Neural cell (in vitro differentiated cells): ENCODE measurements at regions not wholly inside any gene's neighbourhood (a gene's known extent, or its start where the extent isn't known, plus 50 kb on each side); places are given as distances from the start of the nearest gene placed in this dataset.

Experiments used
- H2AFZ ChIP-seq: fragments of 200-600, 300-800 bp; sonication (generic), shearing (Covaris generic); 2 replicates; pipeline ENCODE4 v1.6.0; 2014; ENCODE audit warnings: low read depth, mild to moderate bottlenecking, antibody characterized with exemption, low read length, moderate library complexity
- H3F3A ChIP-seq: fragments of 200-600 bp; shearing (Covaris generic); 2 replicates; pipeline ENCODE4 v1.6.1; 2016; ENCODE audit warnings: mild to moderate bottlenecking, moderate library complexity, mixed read lengths, antibody characterized with exemption, low read length; ENCODE audit not compliant: insufficient read depth, poor library complexity, severe bottlenecking
- H3K27ac ChIP-seq: fragments of 200-600, 300-800 bp; sonication (generic), shearing (Covaris generic); 2 replicates; pipeline ENCODE4 v1.5.1; 2014; ENCODE audit warnings: mild to moderate bottlenecking, low read length, moderate library complexity
- H3K27me3 ChIP-seq: fragments of 300-800, 200-600 bp; sonication (generic), shearing (Covaris generic); 2 replicates; pipeline ENCODE4 v1.6.0; 2014; ENCODE audit warnings: mild to moderate bottlenecking, low read depth, low read length, moderate library complexity; ENCODE audit not compliant: insufficient read depth
- H3K36me3 ChIP-seq: fragments of 300-800, 200-600 bp; sonication (generic), shearing (Covaris generic); 2 replicates; pipeline ENCODE4 v1.5.1; 2014; ENCODE audit warnings: mild to moderate bottlenecking, antibody characterized with exemption, low read length, moderate library complexity; ENCODE audit not compliant: insufficient read depth
- H3K4me2 ChIP-seq: fragments of 300-800, 200-600 bp; sonication (generic), shearing (Covaris generic); 2 replicates; pipeline ENCODE4 v1.6.0; 2014; ENCODE audit warnings: mild to moderate bottlenecking, low read length
- H3K4me3 ChIP-seq: fragments of 300-800, 200-600 bp; sonication (generic), shearing (Covaris generic); 2 replicates; pipeline ENCODE4 v1.5.1; 2014; ENCODE audit warnings: mild to moderate bottlenecking, low read length, moderate library complexity
- H3K79me2 ChIP-seq: fragments of 200-600 bp; shearing (Covaris generic); replicated peaks from 2 replicates; pipeline ENCODE4 v1.6.0; 2014; ENCODE audit warnings: mild to moderate bottlenecking, low read length, moderate library complexity; ENCODE audit not compliant: insufficient read depth
- H3K9ac ChIP-seq: fragments of 300-800, 200-600 bp; sonication (generic), shearing (Covaris generic); 2 replicates; pipeline ENCODE4 v1.6.1; 2016; ENCODE audit warnings: mild to moderate bottlenecking, low read length, mixed read lengths
- H3K9me2 ChIP-seq: fragments of 200-600 bp; shearing (Covaris generic); 2 replicates; pipeline ENCODE4 v1.6.1; 2016; ENCODE audit warnings: mild to moderate bottlenecking, low read length, mixed read lengths; ENCODE audit not compliant: insufficient read depth
- H3K9me3 ChIP-seq: fragments of 200-600, 300-800 bp; sonication (generic), shearing (Covaris generic); 2 replicates; pipeline ENCODE4 v1.6.1; 2016; ENCODE audit warnings: mild to moderate bottlenecking, mixed run types, low read length, moderate library complexity, mixed read lengths
- H4K20me1 ChIP-seq: fragments of 200-600 bp; shearing (Covaris generic); 2 replicates; pipeline ENCODE4 v1.6.1; 2016; ENCODE audit warnings: mild to moderate bottlenecking, mixed run types; ENCODE audit not compliant: insufficient read depth
- EP300 ChIP-seq: fragments of 450-650 bp; conservative IDR thresholded peaks from 2 replicates; pipeline ENCODE4 v1.6.1; 2014; ENCODE audit warnings: antibody characterized with exemption, mild to moderate bottlenecking, moderate library complexity; ENCODE audit not compliant: poor library complexity, severe bottlenecking
- EZH2 ChIP-seq: fragments of 200-600, 300-800 bp; shearing (Covaris generic), sonication (generic); IDR thresholded peaks from 2 replicates; pipeline ENCODE4 v1.6.1; 2014; ENCODE audit warnings: antibody characterized with exemption, low read length, borderline replicate concordance, mild to moderate bottlenecking; ENCODE audit not compliant: insufficient read depth, poor library complexity, severe bottlenecking
- MXI1 ChIP-seq: fragments of 450-650 bp; conservative IDR thresholded peaks from 2 replicates; pipeline ENCODE4 v1.6.1; 2014; ENCODE audit warnings: antibody characterized with exemption, mild to moderate bottlenecking; ENCODE audit not compliant: poor library complexity, severe bottlenecking
- POLR2AphosphoS5 ChIP-seq: IDR thresholded peaks from 2 replicates; pipeline ENCODE4 v1.6.1; 2012
- RAD21 ChIP-seq: fragments of 450-650 bp; conservative IDR thresholded peaks from 2 replicates; pipeline ENCODE4 v1.6.1; 2014; ENCODE audit warnings: antibody characterized with exemption, mild to moderate bottlenecking, moderate library complexity
- SMC3 ChIP-seq: fragments of 450-650 bp; conservative IDR thresholded peaks from 2 replicates; pipeline ENCODE4 v1.6.1; 2014; ENCODE audit warnings: antibody characterized with exemption, mild to moderate bottlenecking, moderate library complexity; ENCODE audit not compliant: poor library complexity
- TAF1 ChIP-seq: IDR thresholded peaks from 2 replicates; pipeline ENCODE4 v1.6.1; 2012; ENCODE audit warnings: low read depth
- TF ChIP-seq, protein P1 (sequence below): fragments of 450-650 bp; IDR thresholded peaks from 2 replicates; pipeline ENCODE4 v1.5.1; 2014; ENCODE audit warnings: antibody characterized with exemption, mild to moderate bottlenecking, moderate library complexity; ENCODE audit not compliant: poor library complexity, severe bottlenecking
- TF ChIP-seq, protein P2 (sequence below): IDR thresholded peaks from 2 replicates; pipeline ENCODE4 v1.6.1; 2012; ENCODE audit warnings: borderline replicate concordance

DNA sequence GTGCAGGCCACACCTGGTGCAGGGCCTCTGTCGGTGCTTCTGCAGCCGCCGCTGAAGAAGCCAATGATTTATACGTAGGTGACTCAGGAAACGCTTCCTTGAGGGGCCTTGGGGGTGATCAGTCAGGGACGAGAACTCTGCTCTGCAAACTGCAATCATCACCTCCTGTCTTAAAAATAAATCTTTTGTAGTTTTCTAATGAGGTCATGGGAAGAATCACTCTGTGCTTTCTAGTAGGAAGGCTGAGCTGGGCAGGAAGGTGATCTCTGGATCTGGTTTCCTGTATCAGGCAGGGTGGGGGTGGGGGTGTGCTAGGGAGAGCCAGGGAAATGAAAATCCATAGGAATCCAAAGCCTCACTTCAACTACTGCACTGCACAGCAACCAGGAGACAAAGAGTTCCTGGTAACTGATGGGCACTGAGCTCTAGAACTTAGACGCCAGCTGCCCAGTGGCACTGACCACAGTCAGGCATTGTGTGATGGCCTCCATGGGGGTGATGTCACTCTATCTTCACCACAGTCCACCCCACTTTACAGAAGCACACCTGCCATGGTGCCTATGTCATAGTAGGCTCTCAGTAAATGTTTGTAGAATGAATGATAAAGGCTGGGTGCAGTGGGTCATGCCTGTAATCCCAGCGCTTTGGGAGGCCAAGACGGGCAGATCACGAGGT lies 292.4 kb upstream of the PWP1 start:
- Histone ChIP-seq H2AFZ (no peak overlapping the region), H3K9me2 (no peaks in the 10 kb centered on the region), H3K9ac (no peak overlapping the region), H3K27me3 (no peaks in the 10 kb centered on the region), H3K79me2 (no peaks in the 10 kb centered on the region), H4K20me1 (no peaks in the 10 kb centered on the region), H3K9me3 (no peaks in the 10 kb centered on the region), H3K4me2 (no peak overlapping the region), H3K27ac (no peak overlapping the region), H3K4me3 (no peak overlapping the region), H3F3A (no peaks in the 10 kb centered on the region), H3K36me3 (no peaks in the 10 kb centered on the region)
- TF ChIP-seq TAF1 (no peak), POLR2AphosphoS5 (no peak), MXI1 (no peak), EZH2 (no peak), SMC3 (no peak), EP300 (no peak), RAD21 (no peak)
- TF ChIP-seq, protein P1, sequence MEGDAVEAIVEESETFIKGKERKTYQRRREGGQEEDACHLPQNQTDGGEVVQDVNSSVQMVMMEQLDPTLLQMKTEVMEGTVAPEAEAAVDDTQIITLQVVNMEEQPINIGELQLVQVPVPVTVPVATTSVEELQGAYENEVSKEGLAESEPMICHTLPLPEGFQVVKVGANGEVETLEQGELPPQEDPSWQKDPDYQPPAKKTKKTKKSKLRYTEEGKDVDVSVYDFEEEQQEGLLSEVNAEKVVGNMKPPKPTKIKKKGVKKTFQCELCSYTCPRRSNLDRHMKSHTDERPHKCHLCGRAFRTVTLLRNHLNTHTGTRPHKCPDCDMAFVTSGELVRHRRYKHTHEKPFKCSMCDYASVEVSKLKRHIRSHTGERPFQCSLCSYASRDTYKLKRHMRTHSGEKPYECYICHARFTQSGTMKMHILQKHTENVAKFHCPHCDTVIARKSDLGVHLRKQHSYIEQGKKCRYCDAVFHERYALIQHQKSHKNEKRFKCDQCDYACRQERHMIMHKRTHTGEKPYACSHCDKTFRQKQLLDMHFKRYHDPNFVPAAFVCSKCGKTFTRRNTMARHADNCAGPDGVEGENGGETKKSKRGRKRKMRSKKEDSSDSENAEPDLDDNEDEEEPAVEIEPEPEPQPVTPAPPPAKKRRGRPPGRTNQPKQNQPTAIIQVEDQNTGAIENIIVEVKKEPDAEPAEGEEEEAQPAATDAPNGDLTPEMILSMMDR, result no peak
- TF ChIP-seq, protein P2, sequence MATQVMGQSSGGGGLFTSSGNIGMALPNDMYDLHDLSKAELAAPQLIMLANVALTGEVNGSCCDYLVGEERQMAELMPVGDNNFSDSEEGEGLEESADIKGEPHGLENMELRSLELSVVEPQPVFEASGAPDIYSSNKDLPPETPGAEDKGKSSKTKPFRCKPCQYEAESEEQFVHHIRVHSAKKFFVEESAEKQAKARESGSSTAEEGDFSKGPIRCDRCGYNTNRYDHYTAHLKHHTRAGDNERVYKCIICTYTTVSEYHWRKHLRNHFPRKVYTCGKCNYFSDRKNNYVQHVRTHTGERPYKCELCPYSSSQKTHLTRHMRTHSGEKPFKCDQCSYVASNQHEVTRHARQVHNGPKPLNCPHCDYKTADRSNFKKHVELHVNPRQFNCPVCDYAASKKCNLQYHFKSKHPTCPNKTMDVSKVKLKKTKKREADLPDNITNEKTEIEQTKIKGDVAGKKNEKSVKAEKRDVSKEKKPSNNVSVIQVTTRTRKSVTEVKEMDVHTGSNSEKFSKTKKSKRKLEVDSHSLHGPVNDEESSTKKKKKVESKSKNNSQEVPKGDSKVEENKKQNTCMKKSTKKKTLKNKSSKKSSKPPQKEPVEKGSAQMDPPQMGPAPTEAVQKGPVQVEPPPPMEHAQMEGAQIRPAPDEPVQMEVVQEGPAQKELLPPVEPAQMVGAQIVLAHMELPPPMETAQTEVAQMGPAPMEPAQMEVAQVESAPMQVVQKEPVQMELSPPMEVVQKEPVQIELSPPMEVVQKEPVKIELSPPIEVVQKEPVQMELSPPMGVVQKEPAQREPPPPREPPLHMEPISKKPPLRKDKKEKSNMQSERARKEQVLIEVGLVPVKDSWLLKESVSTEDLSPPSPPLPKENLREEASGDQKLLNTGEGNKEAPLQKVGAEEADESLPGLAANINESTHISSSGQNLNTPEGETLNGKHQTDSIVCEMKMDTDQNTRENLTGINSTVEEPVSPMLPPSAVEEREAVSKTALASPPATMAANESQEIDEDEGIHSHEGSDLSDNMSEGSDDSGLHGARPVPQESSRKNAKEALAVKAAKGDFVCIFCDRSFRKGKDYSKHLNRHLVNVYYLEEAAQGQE, result no peak

DNA sequence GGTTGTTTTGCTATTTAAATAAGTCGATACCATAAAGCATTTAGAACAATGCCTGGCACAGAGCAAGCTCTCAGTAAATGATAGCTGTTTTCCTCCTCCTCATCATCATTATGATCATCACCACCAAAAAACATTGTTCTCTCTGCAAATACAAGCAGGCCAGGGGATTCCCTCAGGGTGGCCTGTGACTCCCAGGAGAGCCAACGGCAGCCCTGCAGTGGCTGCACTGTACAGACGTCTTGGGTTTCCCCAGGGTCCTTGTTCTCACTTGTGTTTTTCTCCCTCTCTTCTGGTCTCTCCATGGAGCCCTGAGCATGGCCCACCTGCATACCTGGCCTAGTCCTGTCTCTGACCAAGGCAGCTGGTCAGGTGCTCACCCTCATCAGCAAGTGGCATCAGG lies 290.9 kb upstream of the PWP1 start:
- TF ChIP-seq EP300, result no peak
- no peak for TF ChIP-seq POLR2AphosphoS5
- TF ChIP-seq TAF1, result no peak
- TF ChIP-seq, protein P2, result no peak
- Histone ChIP-seq H3K4me2 (no peak overlapping the region), H3K9me2 (no peaks in the 10 kb centered on the region), H4K20me1 (no peaks in the 10 kb centered on the region), H3K27me3 (no peaks in the 10 kb centered on the region), H3K79me2 (no peaks in the 10 kb centered on the region), H3K4me3 (no peak overlapping the region), H3K27ac (no peak overlapping the region), H3F3A (no peaks in the 10 kb centered on the region), H2AFZ (no peak overlapping the region), H3K9me3 (no peaks in the 10 kb centered on the region), H3K36me3 (no peaks in the 10 kb centered on the region), H3K9ac (no peak overlapping the region)
